Adrenal gland (tissue), 9 donors: ENCODE measurements at regions not wholly inside any gene's neighbourhood (a gene's known extent, or its start where the extent isn't known, plus 50 kb on each side); places are given as distances from the start of the nearest gene placed in this dataset.

Experiments used
- DNase-seq, 7 donors: peaks; one replicate each; pipeline ENCODE4 v3.0.0-alpha.2; 2019 to 2020
- H3K27ac ChIP-seq, 5 donors: fragments of 200-600 bp; sonication (generic) in 4 of 5; 1 replicate in 3 of 5; 2 replicates in 2 of 5; pipeline versions ENCODE4 v1.5.1 to v1.8.0; 2016 to 2020; ENCODE audit warnings: mild to moderate bottlenecking in 1 of 5
- H3K27me3 ChIP-seq: fragments of 200-600 bp; 2 replicates; pipeline ENCODE4 v1.8.0; 2021
- H3K36me3 ChIP-seq, 2 donors: fragments of 200-600 bp; replicated peaks in 1 of 2; 1 replicate in 1 of 2; 2 replicates in 1 of 2; pipeline versions ENCODE4 v1.5.1 to v1.8.0; 2018 to 2022
- H3K4me1 ChIP-seq, 2 donors: fragments of 200-600 bp; replicated peaks in 1 of 2; 1 replicate in 1 of 2; 2 replicates in 1 of 2; pipeline versions ENCODE4 v1.5.1 to v1.8.0; 2018 to 2021
- H3K4me3 ChIP-seq, 4 donors: fragments of 200-600 bp; sonication (generic) in 3 of 4; one replicate each; pipeline ENCODE4 v1.5.1; 2016 to 2018
- H3K9me3 ChIP-seq, 3 donors: fragments of 200-600 bp; sonication (generic) in 1 of 3; replicated peaks in 1 of 3; 1 replicate in 2 of 3; 2 replicates in 1 of 3; pipeline versions ENCODE4 v1.5.1 to v1.8.0; 2016 to 2021
- POLR2A ChIP-seq, 2 donors: fragments of 450-650 bp; IDR thresholded peaks; one replicate each; pipeline ENCODE4 v1.6.1; 2017; ENCODE audit warnings: antibody characterized with exemption in 2 of 2, mild to moderate bottlenecking in 2 of 2, moderate library complexity in 1 of 2
- WGBS, 4 donors: extraction: QIAGEN DNeasy Blood & Tissue Kit in 2 of 4; methylation state at CpG; one replicate each; pipeline versions ENCODE4 v1.1.5 to v1.1.7; 2013 to 2017; 5-methylcytosine and 5-hydroxymethylcytosine counted together
- intact Hi-C, 2 donors: fragments of 100-400 bp; cut with DNase I; formaldehyde crosslinking; loops; one replicate each; pipeline versions ENCODE4 v1.14.1 to v1.15.0; 2022 to 2023
- TF ChIP-seq, protein P1 (sequence below), 6 experiments: fragments of 450-650 bp in 4 of 6; fragments of 200-600 bp in 2 of 6; sonication (generic) in 1 of 6; IDR thresholded peaks; 1 replicate in 5 of 6; 2 replicates in 1 of 6; pipeline versions ENCODE4 v1.5.1 to v1.8.0; 2016 to 2021; ENCODE audit warnings: antibody characterized with exemption in 6 of 6, mild to moderate bottlenecking in 2 of 6, moderate library complexity in 1 of 6
- donor health status: healthy with polysubstance abuse.
- donor health status: Bipolar disorder and iron deficiency.
- donor health status: DM: yes; HTN: yes; CAD: no.
- donor health status: DM: no; HTN: no; CAD: no.
- donor health status: DM: no; HTN: no; CAD: no.

GRCh38 chr4:73348185-73348584 is 55.9 kb upstream of the ALB start:
- no peaks in the 10 kb centered on the region for H3K9me3 ChIP-seq
- no peak overlapping the region for H3K27ac ChIP-seq
- H3K4me1 ChIP-seq, result no peaks in the 10 kb centered on the region
- no peak for DNase-seq
- H3K4me3 ChIP-seq, result no peak overlapping the region
- H3K36me3 ChIP-seq, result no peaks in the 10 kb centered on the region
- H3K27me3 ChIP-seq, result no peaks in the 10 kb centered on the region
- intact Hi-C loops, result no loop called here
- TF ChIP-seq, protein P1, sequence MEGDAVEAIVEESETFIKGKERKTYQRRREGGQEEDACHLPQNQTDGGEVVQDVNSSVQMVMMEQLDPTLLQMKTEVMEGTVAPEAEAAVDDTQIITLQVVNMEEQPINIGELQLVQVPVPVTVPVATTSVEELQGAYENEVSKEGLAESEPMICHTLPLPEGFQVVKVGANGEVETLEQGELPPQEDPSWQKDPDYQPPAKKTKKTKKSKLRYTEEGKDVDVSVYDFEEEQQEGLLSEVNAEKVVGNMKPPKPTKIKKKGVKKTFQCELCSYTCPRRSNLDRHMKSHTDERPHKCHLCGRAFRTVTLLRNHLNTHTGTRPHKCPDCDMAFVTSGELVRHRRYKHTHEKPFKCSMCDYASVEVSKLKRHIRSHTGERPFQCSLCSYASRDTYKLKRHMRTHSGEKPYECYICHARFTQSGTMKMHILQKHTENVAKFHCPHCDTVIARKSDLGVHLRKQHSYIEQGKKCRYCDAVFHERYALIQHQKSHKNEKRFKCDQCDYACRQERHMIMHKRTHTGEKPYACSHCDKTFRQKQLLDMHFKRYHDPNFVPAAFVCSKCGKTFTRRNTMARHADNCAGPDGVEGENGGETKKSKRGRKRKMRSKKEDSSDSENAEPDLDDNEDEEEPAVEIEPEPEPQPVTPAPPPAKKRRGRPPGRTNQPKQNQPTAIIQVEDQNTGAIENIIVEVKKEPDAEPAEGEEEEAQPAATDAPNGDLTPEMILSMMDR (IDR thresholded peaks at IDR 0.05), result no peak
- no peak for TF ChIP-seq POLR2A (IDR thresholded peaks at IDR 0.05)

- no peak overlapping the region for H3K27ac ChIP-seq
- TF ChIP-seq POLR2A (IDR thresholded peaks at IDR 0.05), result no peak
- TF ChIP-seq, protein P1 (IDR thresholded peaks at IDR 0.05), result no peak
- intact Hi-C loops, result no loop called here
- no peak overlapping the region for H3K4me3 ChIP-seq
- no peaks in the 10 kb centered on the region for H3K4me1 ChIP-seq
- no peaks in the 10 kb centered on the region for H3K27me3 ChIP-seq
- no peaks in the 10 kb centered on the region for H3K9me3 ChIP-seq
- no peak for DNase-seq
- no peaks in the 10 kb centered on the region for H3K36me3 ChIP-seq
Observed at GRCh38 chr4:73347497-73347896, 56.6 kb upstream of the ALB start.

GRCh38 chr4:73345399-73345975 is 58.6 kb upstream of the ALB start:
- H3K4me3 ChIP-seq, result no peak overlapping the region
- TF ChIP-seq, protein P1 (IDR thresholded peaks at IDR 0.05), result no peak
- no peak for TF ChIP-seq POLR2A (IDR thresholded peaks at IDR 0.05)
- H3K27ac ChIP-seq, result no peak overlapping the region
- no peaks in the 10 kb centered on the region for H3K27me3 ChIP-seq
- H3K4me1 ChIP-seq, result no peaks in the 10 kb centered on the region
- 63 to 74% (median 66%) methylated on average over 4 of the region's 4 CpGs for WGBS, 4 donors
- intact Hi-C loops, result no loop called here
- H3K9me3 ChIP-seq, result no peaks in the 10 kb centered on the region
- H3K36me3 ChIP-seq, result no peaks in the 10 kb centered on the region
- no peak for DNase-seq

DNA sequence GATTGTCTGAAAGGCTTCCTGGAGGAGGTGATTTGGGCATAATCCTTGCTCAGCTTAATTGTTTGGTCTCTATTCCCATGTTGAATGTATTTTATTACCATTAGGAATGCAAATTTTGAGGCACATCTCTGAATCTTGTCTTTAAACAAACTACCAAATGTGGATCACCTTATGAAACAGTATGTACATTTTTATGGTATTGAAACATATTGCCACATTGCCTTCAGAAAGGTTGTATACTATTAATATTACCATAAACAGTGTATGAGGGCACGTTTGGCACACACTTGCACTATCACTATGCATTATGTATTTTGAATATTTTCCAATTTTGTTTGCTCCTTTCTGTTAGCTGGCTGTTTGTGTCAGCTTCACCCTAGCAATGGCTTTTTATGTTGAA is 60.0 kb upstream of the ALB start:
- no peaks in the 10 kb centered on the region for H3K36me3 ChIP-seq
- no peak for DNase-seq
- no peak for TF ChIP-seq POLR2A (IDR thresholded peaks at IDR 0.05)
- no peaks in the 10 kb centered on the region for H3K27me3 ChIP-seq
- no peaks in the 10 kb centered on the region for H3K9me3 ChIP-seq
- no peak overlapping the region for H3K27ac ChIP-seq
- WGBS, 4 donors, result 85 to 93% (median 87%) methylated on average over 1 of the region's 1 CpG
- no peak overlapping the region for H3K4me3 ChIP-seq
- intact Hi-C loops, result no loop called here
- no peaks in the 10 kb centered on the region for H3K4me1 ChIP-seq

GRCh38 chr4:73343432-73343831 is 60.7 kb upstream of the ALB start:
- 84 to 92% (median 90%) methylated on average over 4 of the region's 4 CpGs for WGBS, 4 donors
- H3K4me1 ChIP-seq, result no peaks in the 10 kb centered on the region
- H3K27ac ChIP-seq, result no peak overlapping the region
- intact Hi-C loops, result no loop called here
- DNase-seq, result no peak
- H3K9me3 ChIP-seq, result no peaks in the 10 kb centered on the region
- TF ChIP-seq POLR2A (IDR thresholded peaks at IDR 0.05), result no peak
- TF ChIP-seq, protein P1 (IDR thresholded peaks at IDR 0.05), result no peak
- no peaks in the 10 kb centered on the region for H3K36me3 ChIP-seq
- H3K27me3 ChIP-seq, result no peaks in the 10 kb centered on the region
- no peak overlapping the region for H3K4me3 ChIP-seq
